SU-DHL-6 (cell line): ENCODE measurements at regions not wholly inside any gene's neighbourhood (a gene's known extent, or its start where the extent isn't known, plus 50 kb on each side); places are given as distances from the start of the nearest gene placed in this dataset.

Experiments
- H2AFZ ChIP-seq: fragments of 200-600 bp; sonication (generic); 2 replicates; pipeline ENCODE4 v1.6.1; 2014; ENCODE audit warnings: low read depth, mild to moderate bottlenecking, moderate library complexity, mixed read lengths, antibody characterized with exemption, low read length; ENCODE audit not compliant: severe bottlenecking
- H3F3A ChIP-seq: fragments of 200-600 bp; shearing (Covaris generic); 2 replicates; pipeline ENCODE4 v1.6.0; 2016; ENCODE audit warnings: antibody characterized with exemption, mild to moderate bottlenecking; ENCODE audit not compliant: insufficient read depth
- H3K27ac ChIP-seq: fragments of 200-600 bp; sonication (generic); 2 replicates; pipeline ENCODE4 v1.5.1; 2016; ENCODE audit warnings: low read depth, mild to moderate bottlenecking, low read length, moderate library complexity, mixed read lengths
- H3K27me3 ChIP-seq: fragments of 200-600 bp; sonication (generic), shearing (Covaris generic); 2 replicates; pipeline ENCODE4 v1.6.0; 2014; ENCODE audit warnings: mild to moderate bottlenecking, low read length
- H3K36me3 ChIP-seq: fragments of 200-600 bp; sonication (generic); 2 replicates; pipeline ENCODE4 v1.6.1; 2014; ENCODE audit warnings: mild to moderate bottlenecking, low read length, mixed read lengths
- H3K4me2 ChIP-seq: fragments of 300-600, 200-600 bp; shearing (Covaris generic), sonication (generic); 2 replicates; pipeline ENCODE4 v1.6.0; 2014; ENCODE audit warnings: low read length, low read depth, mild to moderate bottlenecking; ENCODE audit not compliant: poor library complexity, severe bottlenecking
- H3K4me3 ChIP-seq: fragments of 200-600 bp; sonication (generic); 2 replicates; pipeline ENCODE4 v1.5.1; 2014; ENCODE audit warnings: antibody characterized with exemption, low read length, mild to moderate bottlenecking, mixed read lengths; ENCODE audit not compliant: insufficient read depth, poor library complexity, severe bottlenecking
- H3K79me2 ChIP-seq: fragments of 200-600 bp; sonication (generic); 2 replicates; pipeline ENCODE4 v1.6.1; 2014; ENCODE audit warnings: mild to moderate bottlenecking, low read length, moderate library complexity; ENCODE audit not compliant: insufficient read depth
- H3K9ac ChIP-seq: fragments of 200-600 bp; sonication (generic); 2 replicates; pipeline ENCODE4 v1.7.0; 2014; ENCODE audit warnings: mild to moderate bottlenecking, low read length
- H3K9me2 ChIP-seq: fragments of 200-600 bp; sonication (generic); replicated peaks from 2 replicates; pipeline ENCODE4 v1.6.1; 2014; ENCODE audit warnings: low read length; ENCODE audit not compliant: insufficient read depth
- H3K9me3 ChIP-seq: fragments of 200-600 bp; sonication (generic); 2 replicates; pipeline ENCODE4 v1.6.1; 2014; ENCODE audit warnings: low read length, mixed read lengths; ENCODE audit not compliant: insufficient read depth
- H4K20me1 ChIP-seq: fragments of 200-600 bp; sonication (generic); 2 replicates; pipeline ENCODE4 v1.6.1; 2014; ENCODE audit warnings: low read depth, mild to moderate bottlenecking, antibody characterized with exemption, low read length, moderate library complexity, mixed read lengths
- EZH2phosphoT487 ChIP-seq: fragments of 200-600 bp; sonication (generic), shearing (Covaris generic); conservative IDR thresholded peaks from 2 replicates; pipeline ENCODE4 v1.6.1; 2018; ENCODE audit warnings: mild to moderate bottlenecking, antibody characterized with exemption, low read length, moderate library complexity, mixed read lengths
- TF ChIP-seq, protein P1 (sequence below): fragments of 200-600 bp; sonication (generic); IDR thresholded peaks from one replicate; pipeline ENCODE4 v1.5.1; 2017; ENCODE audit warnings: antibody characterized with exemption, mild to moderate bottlenecking, low read length, moderate library complexity; ENCODE audit not compliant: insufficient read depth, poor library complexity, severe bottlenecking

DNA sequence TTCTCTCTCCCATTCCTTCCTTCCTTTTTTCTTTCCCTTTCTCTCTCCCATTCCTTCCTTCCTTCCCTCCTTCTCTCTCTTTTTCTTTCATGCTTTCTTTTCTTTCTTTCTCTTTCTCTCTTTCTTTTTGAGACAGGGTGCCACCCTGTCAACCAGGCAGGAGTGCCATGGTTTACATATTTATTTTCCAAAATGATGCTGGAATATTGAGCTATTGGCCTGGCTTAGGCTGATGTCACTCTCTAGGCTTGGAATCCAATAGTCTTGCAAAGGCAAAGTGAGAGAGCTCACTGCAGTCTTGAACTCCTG, 159.1 kb downstream of the BAMBI start:
- Histone ChIP-seq H3K4me2 (no peak overlapping the region), H3K4me3 (no peak overlapping the region), H3K36me3 (no peaks in the 10 kb centered on the region), H3K9me3 (no peaks in the 10 kb centered on the region), H3K9ac (no peak overlapping the region), H4K20me1 (no peaks in the 10 kb centered on the region), H3K9me2 (no peaks in the 10 kb centered on the region), H3K79me2 (no peaks in the 10 kb centered on the region), H3K27me3 (no peaks in the 10 kb centered on the region), H3F3A (no peaks in the 10 kb centered on the region), H2AFZ (no peak overlapping the region), H3K27ac (no peak overlapping the region)
- TF ChIP-seq, protein P1, sequence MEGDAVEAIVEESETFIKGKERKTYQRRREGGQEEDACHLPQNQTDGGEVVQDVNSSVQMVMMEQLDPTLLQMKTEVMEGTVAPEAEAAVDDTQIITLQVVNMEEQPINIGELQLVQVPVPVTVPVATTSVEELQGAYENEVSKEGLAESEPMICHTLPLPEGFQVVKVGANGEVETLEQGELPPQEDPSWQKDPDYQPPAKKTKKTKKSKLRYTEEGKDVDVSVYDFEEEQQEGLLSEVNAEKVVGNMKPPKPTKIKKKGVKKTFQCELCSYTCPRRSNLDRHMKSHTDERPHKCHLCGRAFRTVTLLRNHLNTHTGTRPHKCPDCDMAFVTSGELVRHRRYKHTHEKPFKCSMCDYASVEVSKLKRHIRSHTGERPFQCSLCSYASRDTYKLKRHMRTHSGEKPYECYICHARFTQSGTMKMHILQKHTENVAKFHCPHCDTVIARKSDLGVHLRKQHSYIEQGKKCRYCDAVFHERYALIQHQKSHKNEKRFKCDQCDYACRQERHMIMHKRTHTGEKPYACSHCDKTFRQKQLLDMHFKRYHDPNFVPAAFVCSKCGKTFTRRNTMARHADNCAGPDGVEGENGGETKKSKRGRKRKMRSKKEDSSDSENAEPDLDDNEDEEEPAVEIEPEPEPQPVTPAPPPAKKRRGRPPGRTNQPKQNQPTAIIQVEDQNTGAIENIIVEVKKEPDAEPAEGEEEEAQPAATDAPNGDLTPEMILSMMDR = no peak
- no peak for TF ChIP-seq EZH2phosphoT487

DNA sequence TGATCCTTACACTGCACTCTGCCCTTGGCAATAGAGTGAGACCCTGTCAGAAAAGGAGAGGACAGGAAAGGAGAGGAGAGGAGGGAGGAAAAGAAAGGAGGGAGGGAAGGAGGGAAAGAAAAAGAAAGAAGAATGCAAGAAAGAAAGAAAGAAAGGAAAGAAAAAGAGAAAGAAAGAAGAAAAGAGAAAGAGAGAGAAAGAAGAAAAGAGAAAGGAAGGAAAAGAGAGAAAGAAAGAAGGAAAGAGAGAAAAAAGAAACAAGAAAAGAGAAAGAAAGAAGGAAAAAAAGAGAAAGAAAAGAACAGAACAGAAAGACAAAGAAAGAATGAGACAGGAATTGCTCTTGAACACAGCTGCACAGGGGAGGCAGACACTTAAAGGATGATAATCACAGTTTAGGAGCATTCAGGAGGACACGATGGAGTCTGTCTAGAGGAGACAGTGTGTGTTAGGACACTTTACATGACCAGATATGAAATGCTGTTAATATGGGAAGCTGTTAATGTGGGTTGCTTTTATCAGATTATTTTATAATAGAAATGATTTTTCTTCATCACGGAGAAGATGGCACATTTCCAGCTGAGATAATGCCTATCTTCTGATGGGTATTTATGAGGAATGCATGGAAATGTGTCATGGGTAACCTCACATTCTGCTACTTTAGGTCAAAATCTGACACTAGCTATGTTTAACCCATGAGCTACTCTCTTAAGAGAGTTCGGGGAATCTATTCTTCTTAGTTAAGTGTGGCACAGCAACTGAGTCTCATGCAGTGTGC, 160.5 kb downstream of the BAMBI start:
- no peaks in the 10 kb centered on the region for H3F3A ChIP-seq
- H3K4me3 ChIP-seq = no peak overlapping the region
- H3K4me2 ChIP-seq = no peak overlapping the region

DNA sequence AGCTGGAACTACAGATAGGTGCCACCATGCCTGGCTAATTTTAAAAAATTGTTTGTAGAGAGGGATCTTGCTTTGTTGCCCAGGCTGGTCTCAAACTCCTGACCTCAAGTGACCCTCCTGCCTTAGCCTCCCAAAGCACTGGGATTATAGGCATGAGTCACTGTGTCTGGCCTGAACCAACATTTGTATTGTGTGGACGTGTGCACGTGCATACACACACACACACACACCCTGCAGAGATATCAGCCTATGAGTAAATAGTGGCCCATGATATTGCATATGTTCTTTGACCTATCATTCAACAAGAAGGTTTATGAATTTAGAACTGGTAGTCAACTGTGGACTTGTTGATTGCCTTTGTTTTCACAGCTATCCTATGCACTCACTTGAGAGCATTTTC, 161.6 kb downstream of the BAMBI start:
- no peaks in the 10 kb centered on the region for H4K20me1 ChIP-seq
- no peaks in the 10 kb centered on the region for H3K79me2 ChIP-seq
- H3K27ac ChIP-seq = no peak overlapping the region
- H2AFZ ChIP-seq = no peak overlapping the region
- H3K9me2 ChIP-seq = no peaks in the 10 kb centered on the region
- no peak overlapping the region for H3K4me3 ChIP-seq
- H3F3A ChIP-seq = no peaks in the 10 kb centered on the region
- no peaks in the 10 kb centered on the region for H3K27me3 ChIP-seq
- no peaks in the 10 kb centered on the region for H3K9me3 ChIP-seq
- no peak overlapping the region for H3K9ac ChIP-seq
- H3K4me2 ChIP-seq = no peak overlapping the region
- no peaks in the 10 kb centered on the region for H3K36me3 ChIP-seq
- TF ChIP-seq, protein P1 = no peak
- no peak for TF ChIP-seq EZH2phosphoT487

More for the DNA sequence above, 160.5 kb downstream of the BAMBI start:
- Histone ChIP-seq H2AFZ (no peak overlapping the region), H3K27ac (no peak overlapping the region), H3K9me3 (no peaks in the 10 kb centered on the region), H4K20me1 (no peaks in the 10 kb centered on the region), H3K9ac (no peak overlapping the region), H3K79me2 (no peaks in the 10 kb centered on the region), H3K27me3 (no peaks in the 10 kb centered on the region), H3K9me2 (no peaks in the 10 kb centered on the region), H3K36me3 (no peaks in the 10 kb centered on the region)
- no peak for TF ChIP-seq EZH2phosphoT487
- TF ChIP-seq, protein P1 = no peak
